ENCODE measurements at regions not wholly inside any gene's neighbourhood (a gene's known extent, or its start where the extent isn't known, plus 50 kb on each side); places are given as distances from the start of the nearest gene placed in this dataset.

DNA sequence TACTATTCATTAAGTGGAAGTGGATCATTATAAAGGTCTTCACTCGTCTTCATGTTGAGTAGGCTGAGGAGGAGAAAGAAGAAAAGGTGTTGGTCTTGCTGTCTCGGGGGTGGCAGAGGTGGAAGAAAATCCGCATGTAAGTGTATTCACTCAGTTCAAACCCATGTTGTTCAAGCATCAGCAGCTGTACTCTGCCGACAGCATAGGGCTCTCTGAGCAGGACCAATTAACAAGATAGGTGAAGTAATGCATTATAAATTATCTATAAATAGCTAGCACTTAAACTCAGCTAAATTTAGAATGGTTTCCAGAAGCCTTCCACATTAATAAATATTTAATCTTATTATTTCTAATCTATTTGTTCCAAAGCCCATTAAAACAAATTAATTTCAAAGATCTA lies 116.8 kb downstream of the RGS2 start:
- TF ChIP-seq, protein P1, sequence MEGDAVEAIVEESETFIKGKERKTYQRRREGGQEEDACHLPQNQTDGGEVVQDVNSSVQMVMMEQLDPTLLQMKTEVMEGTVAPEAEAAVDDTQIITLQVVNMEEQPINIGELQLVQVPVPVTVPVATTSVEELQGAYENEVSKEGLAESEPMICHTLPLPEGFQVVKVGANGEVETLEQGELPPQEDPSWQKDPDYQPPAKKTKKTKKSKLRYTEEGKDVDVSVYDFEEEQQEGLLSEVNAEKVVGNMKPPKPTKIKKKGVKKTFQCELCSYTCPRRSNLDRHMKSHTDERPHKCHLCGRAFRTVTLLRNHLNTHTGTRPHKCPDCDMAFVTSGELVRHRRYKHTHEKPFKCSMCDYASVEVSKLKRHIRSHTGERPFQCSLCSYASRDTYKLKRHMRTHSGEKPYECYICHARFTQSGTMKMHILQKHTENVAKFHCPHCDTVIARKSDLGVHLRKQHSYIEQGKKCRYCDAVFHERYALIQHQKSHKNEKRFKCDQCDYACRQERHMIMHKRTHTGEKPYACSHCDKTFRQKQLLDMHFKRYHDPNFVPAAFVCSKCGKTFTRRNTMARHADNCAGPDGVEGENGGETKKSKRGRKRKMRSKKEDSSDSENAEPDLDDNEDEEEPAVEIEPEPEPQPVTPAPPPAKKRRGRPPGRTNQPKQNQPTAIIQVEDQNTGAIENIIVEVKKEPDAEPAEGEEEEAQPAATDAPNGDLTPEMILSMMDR (IDR thresholded peaks at IDR 0.05) = no peak
- no peak for TF ChIP-seq ZFX (IDR thresholded peaks at IDR 0.05; ENCODE audit: borderline replicate concordance)
